Psoas muscle (tissue), 7 donors: ENCODE measurements at regions not wholly inside any gene's neighbourhood (a gene's known extent, or its start where the extent isn't known, plus 50 kb on each side); places are given as distances from the start of the nearest gene placed in this dataset.

ENCODE experiments used
- ATAC-seq, 4 donors: fragments of 200-7000 bp; cut with Tn5 transposase; one replicate each; pipeline ENCODE4 v1.9.1; 2020; ENCODE audit warnings: moderate library complexity in 3 of 4, mild to moderate bottlenecking in 2 of 4
- DNase-seq, 2 donors: peaks; one replicate each; pipeline ENCODE4 v3.0.0-alpha.2; 2020
- H3K27ac ChIP-seq: fragments of 200-600 bp; one replicate; pipeline ENCODE4 v1.8.0; 2022
- H3K27me3 ChIP-seq, 3 donors: fragments of 200-600 bp in 1 of 3; one replicate each; pipeline versions ENCODE4 v1.6.1 to v1.8.0; 2013 to 2022; ENCODE audit warnings: low read length in 2 of 3, mild to moderate bottlenecking in 2 of 3, moderate library complexity in 1 of 3; ENCODE audit not compliant: insufficient read depth in 3 of 3
- H3K36me3 ChIP-seq, 2 donors: fragments of 200-600 bp in 1 of 2; one replicate each; pipeline versions ENCODE4 v1.6.1 to v1.8.0; 2013 to 2022; ENCODE audit warnings: low read depth in 1 of 2, mild to moderate bottlenecking in 1 of 2, moderate library complexity in 1 of 2; ENCODE audit not compliant: insufficient read depth in 1 of 2
- H3K4me1 ChIP-seq: fragments of 200-600 bp; one replicate; pipeline ENCODE4 v1.8.0; 2022
- H3K4me3 ChIP-seq: fragments of 200-600 bp; one replicate; pipeline ENCODE4 v1.8.0; 2022; ENCODE audit warnings: mild to moderate bottlenecking
- H3K9me3 ChIP-seq: fragments of 200-600 bp; one replicate; pipeline ENCODE4 v1.8.0; 2022
- WGBS, 3 donors: extraction: QIAGEN DNeasy Blood & Tissue Kit; methylation state at CpG; one replicate each; pipeline versions ENCODE4 v1.1.6 to v1.1.7; 2013; 5-methylcytosine and 5-hydroxymethylcytosine counted together
- intact Hi-C, 2 donors: fragments of 100-400 bp; cut with DNase I; formaldehyde crosslinking; loops; one replicate each; pipeline versions ENCODE4 v1.11.0 to v1.14.2; 2022
- TF ChIP-seq, protein P1 (sequence below): fragments of 200-600 bp; IDR thresholded peaks from one replicate; pipeline ENCODE4 v1.8.0; 2022; ENCODE audit warnings: antibody characterized with exemption
- donor health status: healthy with polysubstance abuse.
- donor health status: DM: no; HTN: no; CAD: no; lungs with moderate emphysema.
- donor health status: Bipolar disorder and iron deficiency.
- donor health status: healthy.
- donor health status: DM: yes; HTN: yes; CAD: no.
- donor health status: DM: no; HTN: no; CAD: no.
- donor health status: DM: yes; HTN: yes; CAD: no.

GRCh38 chr2:136361521-136361920 lies 243.6 kb upstream of the CXCR4 start:
- Histone ChIP-seq H3K36me3 (no peaks in the 10 kb centered on the region), H3K27ac (no peak overlapping the region), H3K4me3 (no peak overlapping the region), H3K9me3 (no peaks in the 10 kb centered on the region), H3K27me3 (no peaks in the 10 kb centered on the region), H3K4me1 (no peaks in the 10 kb centered on the region)
- intact Hi-C loops = no loop called here
- ATAC-seq (no peak), DNase-seq (no peak)
- TF ChIP-seq, protein P1, sequence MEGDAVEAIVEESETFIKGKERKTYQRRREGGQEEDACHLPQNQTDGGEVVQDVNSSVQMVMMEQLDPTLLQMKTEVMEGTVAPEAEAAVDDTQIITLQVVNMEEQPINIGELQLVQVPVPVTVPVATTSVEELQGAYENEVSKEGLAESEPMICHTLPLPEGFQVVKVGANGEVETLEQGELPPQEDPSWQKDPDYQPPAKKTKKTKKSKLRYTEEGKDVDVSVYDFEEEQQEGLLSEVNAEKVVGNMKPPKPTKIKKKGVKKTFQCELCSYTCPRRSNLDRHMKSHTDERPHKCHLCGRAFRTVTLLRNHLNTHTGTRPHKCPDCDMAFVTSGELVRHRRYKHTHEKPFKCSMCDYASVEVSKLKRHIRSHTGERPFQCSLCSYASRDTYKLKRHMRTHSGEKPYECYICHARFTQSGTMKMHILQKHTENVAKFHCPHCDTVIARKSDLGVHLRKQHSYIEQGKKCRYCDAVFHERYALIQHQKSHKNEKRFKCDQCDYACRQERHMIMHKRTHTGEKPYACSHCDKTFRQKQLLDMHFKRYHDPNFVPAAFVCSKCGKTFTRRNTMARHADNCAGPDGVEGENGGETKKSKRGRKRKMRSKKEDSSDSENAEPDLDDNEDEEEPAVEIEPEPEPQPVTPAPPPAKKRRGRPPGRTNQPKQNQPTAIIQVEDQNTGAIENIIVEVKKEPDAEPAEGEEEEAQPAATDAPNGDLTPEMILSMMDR = no peak
- 91 to 96% (median 94%) methylated on average over 3 of the region's 3 CpGs for WGBS, 3 donors

- Histone ChIP-seq H3K4me3 (no peak overlapping the region), H3K9me3 (no peaks in the 10 kb centered on the region), H3K4me1 (no peaks in the 10 kb centered on the region), H3K36me3 (no peaks in the 10 kb centered on the region), H3K27me3 (no peaks in the 10 kb centered on the region), H3K27ac (no peak overlapping the region)
- no peak for DNase-seq
- intact Hi-C loops = no loop called here
- 81 to 95% (median 92%) methylated on average over 6 of the region's 6 CpGs for WGBS, 3 donors
- TF ChIP-seq, protein P1 = no peak
- no peak for ATAC-seq
Measured at GRCh38 chr2:136360790-136361189, 242.8 kb upstream of the CXCR4 start.

GRCh38 chr2:136359121-136359965 lies 241.4 kb upstream of the CXCR4 start:
- TF ChIP-seq, protein P1 = no peak
- H3K36me3 ChIP-seq = no peaks in the 10 kb centered on the region
- no peak for DNase-seq

DNA sequence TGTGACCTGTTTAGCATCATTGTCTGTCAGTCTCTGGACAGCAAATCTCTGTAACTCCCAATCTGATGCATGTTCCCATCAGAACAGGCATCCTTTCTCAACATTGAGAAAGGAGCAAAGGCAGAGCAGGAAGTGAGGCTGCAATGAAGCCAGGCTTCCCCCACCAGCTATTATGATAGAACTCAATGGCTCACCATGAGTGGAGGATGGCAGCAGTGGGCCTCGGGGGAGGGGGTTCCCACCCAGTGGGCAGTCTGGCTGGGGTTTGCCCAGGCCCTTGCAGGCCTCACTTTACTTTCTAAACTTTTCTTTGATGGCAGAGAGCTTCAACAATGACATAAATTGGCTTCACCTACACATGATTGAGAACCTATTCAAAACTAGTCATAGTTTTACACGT lies 240.6 kb upstream of the CXCR4 start:
- Histone ChIP-seq H3K27me3 (no peaks in the 10 kb centered on the region), H3K9me3 (no peaks in the 10 kb centered on the region), H3K4me1 (no peaks in the 10 kb centered on the region), H3K36me3 (no peaks in the 10 kb centered on the region), H3K27ac (no peak overlapping the region), H3K4me3 (no peak overlapping the region)
- ATAC-seq (no peak), DNase-seq (no peak)
- TF ChIP-seq, protein P1 = no peak
- intact Hi-C loops = no loop called here
- WGBS, 3 donors = 56 to 88% (median 86%) methylated on average over 2 of the region's 2 CpGs

More at GRCh38 chr2:136359121-136359965, 241.4 kb upstream of the CXCR4 start:
- Histone ChIP-seq H3K4me1 (no peaks in the 10 kb centered on the region), H3K27ac (no peak overlapping the region), H3K4me3 (no peak overlapping the region), H3K27me3 (no peaks in the 10 kb centered on the region), H3K9me3 (no peaks in the 10 kb centered on the region)
- intact Hi-C loops = no loop called here
- ATAC-seq = no peak
- 90 to 96% (median 93%) methylated on average over 5 of the region's 5 CpGs for WGBS, 3 donors

DNA sequence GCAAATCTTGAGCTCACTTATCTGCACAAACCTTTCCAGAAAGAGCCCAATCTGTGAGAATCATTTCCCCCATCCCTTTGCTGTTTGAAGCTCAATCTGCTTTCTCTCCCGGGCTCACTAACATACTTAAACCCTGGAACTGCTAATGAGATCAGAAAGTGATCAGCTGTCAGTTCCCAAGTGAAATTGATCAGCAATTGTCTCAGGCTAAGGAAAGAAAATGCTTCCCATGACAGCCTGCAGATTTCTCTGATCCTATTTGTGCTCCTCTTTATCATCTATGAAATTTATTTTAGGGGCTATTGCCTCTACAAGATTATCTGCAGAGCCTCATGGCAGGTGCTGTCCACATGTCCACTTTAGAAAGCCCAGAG lies 239.0 kb upstream of the CXCR4 start:
- no peak overlapping the region for H3K4me3 ChIP-seq
- intact Hi-C loops = no loop called here

More for the DNA sequence above, 239.0 kb upstream of the CXCR4 start:
- no peaks in the 10 kb centered on the region for H3K27me3 ChIP-seq
- no peak overlapping the region for H3K27ac ChIP-seq
- ATAC-seq (no peak), DNase-seq (no peak)
- TF ChIP-seq, protein P1 = no peak
- no peaks in the 10 kb centered on the region for H3K9me3 ChIP-seq
- 34 to 42% (median 38%) methylated on average over 1 of the region's 1 CpG for WGBS, 3 donors
- no peaks in the 10 kb centered on the region for H3K4me1 ChIP-seq
- no peaks in the 10 kb centered on the region for H3K36me3 ChIP-seq
